ENCODE measurements at regions not wholly inside any gene's neighbourhood (a gene's known extent, or its start where the extent isn't known, plus 50 kb on each side); places are given as distances from the start of the nearest gene placed in this dataset.

DNA sequence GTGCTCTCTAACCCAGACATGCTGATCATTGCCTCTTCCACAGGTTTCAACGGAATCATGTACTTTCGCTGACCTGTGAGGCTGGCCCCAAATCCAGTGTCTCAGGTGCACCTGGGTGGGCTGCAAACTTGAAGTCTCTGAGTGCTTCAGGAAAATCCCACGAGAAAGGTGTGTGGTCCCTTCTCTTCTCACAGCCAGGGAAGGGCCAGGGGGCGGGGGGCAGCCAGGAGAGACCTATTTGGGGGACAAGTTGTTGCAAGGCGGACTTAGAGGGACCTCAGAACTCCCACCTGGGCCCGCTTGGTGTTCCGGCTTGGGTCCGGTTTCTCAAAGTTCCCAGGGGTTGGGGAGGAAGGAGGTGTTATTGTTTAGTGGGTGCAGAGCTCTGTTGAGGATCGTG, 80.0 kb downstream of the HMX1 start:
- TF ChIP-seq FOXP2 (optimal IDR thresholded peaks at IDR 0.05; ENCODE audit: borderline replicate concordance, extremely low read depth, extremely low read length, insufficient read depth), result no peak

DNA sequence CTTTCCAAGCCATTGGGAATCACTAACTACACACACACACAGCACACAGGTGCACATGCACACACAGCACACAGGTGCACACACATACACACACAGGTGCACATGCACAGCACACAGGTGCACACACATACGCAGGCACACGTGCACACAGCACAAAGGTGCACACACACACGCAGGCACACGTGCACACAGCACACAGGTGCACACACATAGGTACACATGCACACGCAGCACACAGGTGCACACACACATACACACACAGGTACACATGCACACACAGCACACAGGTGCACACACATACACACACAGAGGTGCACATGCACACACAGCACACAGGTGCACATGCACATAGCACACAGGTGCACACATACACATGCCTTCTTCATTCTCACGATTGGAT, 80.9 kb downstream of the HMX1 start:
- TF ChIP-seq TAF1 (IDR thresholded peaks at IDR 0.05; ENCODE audit: borderline replicate concordance, insufficient read depth, low read length), result no peak

DNA sequence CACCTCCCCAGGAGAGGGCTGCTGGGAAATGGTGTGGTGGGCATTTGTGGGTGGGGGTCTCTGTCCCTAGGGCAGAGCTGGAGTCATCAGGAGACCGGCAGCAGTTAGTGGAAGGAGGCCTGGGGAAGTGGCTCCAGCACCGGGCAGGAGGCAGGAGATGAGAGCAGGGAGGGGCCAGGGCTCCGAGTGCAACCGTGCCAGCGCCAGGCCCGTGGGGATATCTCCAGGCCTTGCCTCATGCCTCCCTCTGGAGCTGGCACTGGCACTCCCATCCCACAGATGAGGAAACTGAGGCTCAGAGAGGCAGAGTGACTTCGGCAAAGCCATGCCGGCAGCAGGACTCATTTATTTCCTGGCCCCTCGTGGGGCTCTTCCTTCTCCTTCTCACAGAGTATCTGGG, 83.5 kb downstream of the HMX1 start:
- no peak for TF ChIP-seq FOXP2 (optimal IDR thresholded peaks at IDR 0.05; ENCODE audit: borderline replicate concordance, extremely low read depth, extremely low read length, insufficient read depth)
- no peak for TF ChIP-seq TAF1 (IDR thresholded peaks at IDR 0.05; ENCODE audit: borderline replicate concordance, insufficient read depth, low read length)
- no peak for TF ChIP-seq SIN3A (IDR thresholded peaks at IDR 0.05; ENCODE audit: borderline replicate concordance, insufficient read depth, low read length)
- TF ChIP-seq, protein P1, sequence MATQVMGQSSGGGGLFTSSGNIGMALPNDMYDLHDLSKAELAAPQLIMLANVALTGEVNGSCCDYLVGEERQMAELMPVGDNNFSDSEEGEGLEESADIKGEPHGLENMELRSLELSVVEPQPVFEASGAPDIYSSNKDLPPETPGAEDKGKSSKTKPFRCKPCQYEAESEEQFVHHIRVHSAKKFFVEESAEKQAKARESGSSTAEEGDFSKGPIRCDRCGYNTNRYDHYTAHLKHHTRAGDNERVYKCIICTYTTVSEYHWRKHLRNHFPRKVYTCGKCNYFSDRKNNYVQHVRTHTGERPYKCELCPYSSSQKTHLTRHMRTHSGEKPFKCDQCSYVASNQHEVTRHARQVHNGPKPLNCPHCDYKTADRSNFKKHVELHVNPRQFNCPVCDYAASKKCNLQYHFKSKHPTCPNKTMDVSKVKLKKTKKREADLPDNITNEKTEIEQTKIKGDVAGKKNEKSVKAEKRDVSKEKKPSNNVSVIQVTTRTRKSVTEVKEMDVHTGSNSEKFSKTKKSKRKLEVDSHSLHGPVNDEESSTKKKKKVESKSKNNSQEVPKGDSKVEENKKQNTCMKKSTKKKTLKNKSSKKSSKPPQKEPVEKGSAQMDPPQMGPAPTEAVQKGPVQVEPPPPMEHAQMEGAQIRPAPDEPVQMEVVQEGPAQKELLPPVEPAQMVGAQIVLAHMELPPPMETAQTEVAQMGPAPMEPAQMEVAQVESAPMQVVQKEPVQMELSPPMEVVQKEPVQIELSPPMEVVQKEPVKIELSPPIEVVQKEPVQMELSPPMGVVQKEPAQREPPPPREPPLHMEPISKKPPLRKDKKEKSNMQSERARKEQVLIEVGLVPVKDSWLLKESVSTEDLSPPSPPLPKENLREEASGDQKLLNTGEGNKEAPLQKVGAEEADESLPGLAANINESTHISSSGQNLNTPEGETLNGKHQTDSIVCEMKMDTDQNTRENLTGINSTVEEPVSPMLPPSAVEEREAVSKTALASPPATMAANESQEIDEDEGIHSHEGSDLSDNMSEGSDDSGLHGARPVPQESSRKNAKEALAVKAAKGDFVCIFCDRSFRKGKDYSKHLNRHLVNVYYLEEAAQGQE (IDR thresholded peaks at IDR 0.05; ENCODE audit: insufficient read depth in 1 of 2, low read depth in 2 of 2, low read length in 2 of 2), result no peak
- no peak for TF ChIP-seq POLR2AphosphoS5 (IDR thresholded peaks at IDR 0.05; ENCODE audit: low read depth, low read length)

DNA sequence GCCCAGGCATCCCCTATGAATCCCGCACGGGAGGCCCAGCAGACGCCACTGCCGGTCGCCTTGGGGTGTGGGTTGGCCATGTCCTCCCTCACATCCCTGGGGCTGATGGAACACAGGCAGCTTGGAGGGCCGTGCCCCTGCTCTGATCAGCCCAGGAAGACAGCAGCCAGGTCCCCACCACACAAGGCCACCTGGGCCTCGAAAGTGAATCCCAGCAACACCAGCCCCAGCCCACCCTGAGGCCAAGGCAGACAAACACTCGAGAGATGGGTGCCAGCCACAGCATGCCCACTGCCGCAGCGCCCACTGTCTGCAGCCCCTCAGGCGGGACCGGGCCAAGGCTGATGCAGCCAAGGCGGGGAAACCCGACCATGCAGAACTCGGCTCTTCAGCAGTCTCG, 85.5 kb downstream of the HMX1 start:
- TF ChIP-seq FOXP2 (optimal IDR thresholded peaks at IDR 0.05; ENCODE audit: borderline replicate concordance, extremely low read depth, extremely low read length, insufficient read depth), result no peak
- TF ChIP-seq, protein P1 (IDR thresholded peaks at IDR 0.05; ENCODE audit: insufficient read depth in 1 of 2, low read depth in 2 of 2, low read length in 2 of 2), result no peak
- no peak for TF ChIP-seq TAF1 (IDR thresholded peaks at IDR 0.05; ENCODE audit: borderline replicate concordance, insufficient read depth, low read length)
- TF ChIP-seq SIN3A (IDR thresholded peaks at IDR 0.05; ENCODE audit: borderline replicate concordance, insufficient read depth, low read length), result no peak
- TF ChIP-seq POLR2AphosphoS5 (IDR thresholded peaks at IDR 0.05; ENCODE audit: low read depth, low read length), result no peak

DNA sequence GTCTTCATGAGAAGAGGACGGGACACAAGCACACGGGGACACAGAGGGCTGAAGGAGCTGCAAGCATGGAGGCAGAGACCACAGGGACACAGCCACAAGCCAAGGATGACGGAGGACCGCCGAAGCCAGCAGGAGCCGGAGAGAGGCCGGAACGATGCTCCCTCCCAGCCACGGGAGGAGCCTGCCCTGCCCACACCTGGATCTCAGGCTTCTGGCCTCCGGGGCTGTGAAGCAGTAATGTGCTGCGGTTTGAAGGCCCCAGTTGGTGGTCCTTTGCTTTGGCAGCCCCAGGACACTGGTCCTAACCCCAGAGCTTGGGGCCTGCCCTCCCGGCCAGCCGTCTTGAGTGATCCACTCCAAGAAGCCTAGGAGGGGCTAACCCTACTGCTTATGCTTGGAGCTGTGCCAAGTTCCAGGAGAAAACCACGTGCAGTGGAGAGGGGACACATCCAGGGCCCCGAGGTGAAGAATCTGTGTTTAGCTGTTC, 85.9 kb downstream of the HMX1 start:
- TF ChIP-seq TAF1 (IDR thresholded peaks at IDR 0.05; ENCODE audit: borderline replicate concordance, insufficient read depth, low read length) (no peak), POLR2AphosphoS5 (IDR thresholded peaks at IDR 0.05; ENCODE audit: low read depth, low read length) (no peak), SIN3A (IDR thresholded peaks at IDR 0.05; ENCODE audit: borderline replicate concordance, insufficient read depth, low read length) (no peak), FOXP2 (optimal IDR thresholded peaks at IDR 0.05; ENCODE audit: borderline replicate concordance, extremely low read depth, extremely low read length, insufficient read depth) (no peak)
- TF ChIP-seq, protein P1 (IDR thresholded peaks at IDR 0.05; ENCODE audit: insufficient read depth in 1 of 2, low read depth in 2 of 2, low read length in 2 of 2), result no peak

DNA sequence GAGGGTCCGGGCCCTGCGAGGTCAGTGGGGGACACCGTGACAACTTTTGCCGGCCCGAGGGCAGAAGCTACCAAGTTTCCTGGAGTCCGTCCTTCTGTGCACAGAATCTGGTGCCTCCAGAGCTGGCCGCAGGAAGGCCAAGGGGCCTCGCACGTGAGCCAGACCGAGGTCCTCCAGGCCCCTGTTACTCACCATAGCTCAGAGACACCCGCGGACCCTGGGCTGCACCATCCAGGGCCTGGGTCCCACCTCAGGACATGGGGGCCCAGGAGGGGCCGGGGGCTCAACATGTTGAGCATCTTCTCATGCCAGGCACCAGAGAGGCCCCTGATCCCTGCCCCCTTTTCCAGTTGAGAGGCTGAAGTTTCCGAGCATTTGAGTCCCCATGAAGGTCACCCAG, 87.9 kb downstream of the HMX1 start:
- TF ChIP-seq FOXP2 (optimal IDR thresholded peaks at IDR 0.05; ENCODE audit: borderline replicate concordance, extremely low read depth, extremely low read length, insufficient read depth) (no peak), POLR2AphosphoS5 (IDR thresholded peaks at IDR 0.05; ENCODE audit: low read depth, low read length) (no peak), TAF1 (IDR thresholded peaks at IDR 0.05; ENCODE audit: borderline replicate concordance, insufficient read depth, low read length) (no peak), SIN3A (IDR thresholded peaks at IDR 0.05; ENCODE audit: borderline replicate concordance, insufficient read depth, low read length) (no peak)
- TF ChIP-seq, protein P1 (IDR thresholded peaks at IDR 0.05; ENCODE audit: insufficient read depth in 1 of 2, low read depth in 2 of 2, low read length in 2 of 2), result no peak

Data from PFSK-1 (cell line).